ENCODE measurements at regions not wholly inside any gene's neighbourhood (a gene's known extent, or its start where the extent isn't known, plus 50 kb on each side); places are given as distances from the start of the nearest gene placed in this dataset.

GRCh38 chr20:57007171-57007540 is 259.3 kb downstream of the BMP7 start:
- H3K27ac Mint-ChIP-seq = no peak overlapping the region
- no peak overlapping the region for H2AFZ ChIP-seq (ENCODE audit: low read length)
- H3K79me2 ChIP-seq (ENCODE audit: insufficient read depth, low read length) = no peaks in the 10 kb centered on the region
- no peak overlapping the region for H3K56ac ChIP-seq (ENCODE audit: insufficient read length, low read depth, low read length)
- H3K23ac ChIP-seq (ENCODE audit: insufficient read length, low read depth, low read length) = no peak overlapping the region
- H3K9ac ChIP-seq (ENCODE audit: extremely low read depth, insufficient read length, low read length) = no peak overlapping the region
- no peak overlapping the region for H3K4ac ChIP-seq (ENCODE audit: low read depth, low read length)
- H3K27ac ChIP-seq (ENCODE audit: insufficient read length, low read depth, low read length) = no peak overlapping the region
- no peak for DNase-seq
- peaks cover 80% of the 10 kb centered on the region for H3K27me3 Mint-ChIP-seq (ENCODE audit: low read depth)
- no peaks in the 10 kb centered on the region for H3K36me3 Mint-ChIP-seq (ENCODE audit: insufficient read depth in 1 of 3, low read depth in 3 of 3)
- H3K4me2 ChIP-seq (ENCODE audit: insufficient read depth, insufficient read length, low read length) = no peak overlapping the region
- TF ChIP-seq CTCF (conservative IDR thresholded peaks at IDR 0.05) = no peak
- no peaks in the 10 kb centered on the region; the same call in 1 of the 2 replicates for H3K4me1 ChIP-seq (ENCODE audit: insufficient read depth, low read length)
- H3K14ac ChIP-seq (ENCODE audit: insufficient read depth, low read length) = no peak overlapping the region
- H2BK5ac ChIP-seq (ENCODE audit: insufficient read length, low read length) = no peak overlapping the region
- H4K5ac ChIP-seq (ENCODE audit: insufficient read length, low read depth, low read length) = no peak overlapping the region
- H3K4me3 Mint-ChIP-seq = no peak overlapping the region
- H3K79me1 ChIP-seq (ENCODE audit: insufficient read depth, low read depth, low read length, poor library complexity, severe bottlenecking) = no peaks in the 10 kb centered on the region
- no peak overlapping the region for H2BK15ac ChIP-seq (ENCODE audit: low read depth, low read length)
- H3K18ac ChIP-seq (ENCODE audit: insufficient read length, low read depth, low read length) = no peak overlapping the region
- H2BK12ac ChIP-seq (ENCODE audit: insufficient read length, low read depth, low read length) = no peak overlapping the region
- H2BK20ac ChIP-seq (ENCODE audit: low read depth, low read length, poor library complexity, severe bottlenecking) = no peak overlapping the region
- H3K9me3 Mint-ChIP-seq = no peaks in the 10 kb centered on the region
- no CpG with 5 or more reads among the region's 3 CpGs for WGBS (ENCODE audit: extremely low coverage, insufficient read length, low lambda C conversion rate)
- no peak overlapping the region for H4K8ac ChIP-seq (replicated peaks; ENCODE audit: insufficient read length, low read depth, low read length)
- H2BK120ac ChIP-seq (ENCODE audit: low read depth, low read length, poor library complexity, severe bottlenecking) = no peak overlapping the region
- H3K4me1 Mint-ChIP-seq = peaks cover 17 to 30% of the 10 kb centered on the region in 2 experiments
- H3T11ph ChIP-seq (ENCODE audit: low read length) = no peak overlapping the region
- no peaks in the 10 kb centered on the region for H3K9me3 ChIP-seq (ENCODE audit: control insufficient read depth, low read depth, low read length)
- no peaks in the 10 kb centered on the region for H3K27me3 ChIP-seq (ENCODE audit: insufficient read depth, low read length)
- no peak overlapping the region for H4K91ac ChIP-seq (ENCODE audit: insufficient read length, low read depth, low read length)
- no peak overlapping the region for H2AK5ac ChIP-seq (ENCODE audit: insufficient read length, low read length)
- H4K20me1 ChIP-seq (ENCODE audit: control insufficient read depth, insufficient read depth, insufficient read length) = no peaks in the 10 kb centered on the region
- no peaks in the 10 kb centered on the region for H3K23me2 ChIP-seq (ENCODE audit: insufficient read length, low read depth, low read length, poor library complexity, severe bottlenecking)
